NAMALWA (cell line): ENCODE measurements at regions not wholly inside any gene's neighbourhood (a gene's known extent, or its start where the extent isn't known, plus 50 kb on each side); places are given as distances from the start of the nearest gene placed in this dataset.

Experiments used
- DNase-seq: peaks from one replicate; pipeline ENCODE4 v3.0.0-alpha.2; 2015; ENCODE audit warnings: low spot score

- no peak for DNase-seq
These were observed 65.1 kb upstream of the PTCH1 start for GRCh38 chr9:95581900-95582299.

GRCh38 chr9:95580812-95581761, 64.3 kb upstream of the PTCH1 start:
- DNase-seq, result no peak

GRCh38 chr9:95574866-95575553, 58.2 kb upstream of the PTCH1 start:
- DNase-seq, result no peak

- peak; percentile 22 for DNase-seq
These were observed 57.4 kb upstream of the PTCH1 start for GRCh38 chr9:95574176-95574575.

- no peak for DNase-seq
These were observed 56.7 kb upstream of the PTCH1 start for GRCh38 chr9:95573463-95573862.

GRCh38 chr9:95572381-95573151, 55.8 kb upstream of the PTCH1 start:
- DNase-seq, result no peak

GRCh38 chr9:95570646-95571045, 53.9 kb upstream of the PTCH1 start:
- DNase-seq, result no peak

GRCh38 chr9:95570150-95570549, 53.4 kb upstream of the PTCH1 start:
- DNase-seq, result no peak

- DNase-seq, result peak; percentile 7
These were observed 52.0 kb upstream of the PTCH1 start for GRCh38 chr9:95568735-95569134.
